Dermis microvascular lymphatic vessel endothelial cell (primary cell): ENCODE measurements at regions not wholly inside any gene's neighbourhood (a gene's known extent, or its start where the extent isn't known, plus 50 kb on each side); places are given as distances from the start of the nearest gene placed in this dataset.
A peak's percentile ranks its signal among the peaks of the same experiment; 100 is the strongest.

Experiments
- DNase-seq, 2 donors: peaks; one replicate each; pipeline versions ENCODE4 v3.0.0 to v3.0.0-alpha.2; 2010; ENCODE audit warnings: low read depth in 2 of 2

DNA sequence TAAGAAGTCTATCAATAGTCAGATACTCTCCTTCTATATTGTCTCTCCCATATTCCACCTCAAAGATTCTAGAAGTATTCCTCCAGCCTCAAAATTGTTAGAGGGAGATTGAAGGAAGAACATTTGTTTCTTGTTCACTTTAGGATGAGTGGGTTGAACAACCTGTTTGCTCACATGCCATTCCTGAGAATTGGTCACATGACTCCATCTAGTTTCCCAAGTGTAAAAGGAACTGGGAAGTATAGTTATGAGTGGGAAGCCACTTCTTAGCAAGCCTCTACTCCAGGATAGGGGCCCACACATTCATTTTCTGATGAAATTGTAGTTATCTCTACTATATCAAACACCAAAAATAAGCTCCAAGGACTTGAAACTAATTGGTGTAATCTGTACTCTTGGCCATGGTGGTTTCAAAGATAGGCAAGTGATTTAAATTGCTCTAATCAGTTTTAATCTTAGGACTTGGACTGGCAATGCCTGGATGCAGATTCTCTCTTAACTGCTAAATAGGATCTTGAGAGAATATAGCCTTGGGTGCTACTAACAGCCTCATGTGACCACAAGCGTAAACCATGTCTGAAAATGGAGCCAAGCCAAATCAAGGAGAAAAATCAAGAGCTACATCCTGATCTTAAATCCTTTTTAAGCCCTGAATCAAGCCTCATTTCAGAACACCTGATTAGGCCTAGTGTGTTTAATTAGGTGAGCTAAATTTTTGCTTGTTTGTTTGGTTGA, 758.7 kb upstream of the MAN1A1 start:
- DNase-seq: no peak

DNA sequence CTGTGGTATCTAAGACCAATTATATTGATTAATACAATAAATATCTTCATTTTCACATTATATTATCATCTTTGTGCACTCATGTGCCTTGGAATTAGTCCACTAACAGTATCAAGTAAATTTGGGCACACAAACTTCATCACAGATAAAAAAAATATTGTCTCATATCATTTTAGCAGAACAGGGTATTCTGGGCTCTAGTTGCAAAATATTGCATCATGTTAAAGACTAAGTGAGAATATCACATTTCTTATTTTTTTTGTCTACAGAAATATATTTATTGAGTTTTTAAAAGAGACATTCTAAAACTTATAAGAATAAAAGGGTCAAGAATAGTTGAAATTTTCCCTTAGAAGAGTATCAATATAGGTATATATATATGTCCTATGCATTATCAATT, 754.1 kb upstream of the MAN1A1 start:
- no peak for DNase-seq

DNA sequence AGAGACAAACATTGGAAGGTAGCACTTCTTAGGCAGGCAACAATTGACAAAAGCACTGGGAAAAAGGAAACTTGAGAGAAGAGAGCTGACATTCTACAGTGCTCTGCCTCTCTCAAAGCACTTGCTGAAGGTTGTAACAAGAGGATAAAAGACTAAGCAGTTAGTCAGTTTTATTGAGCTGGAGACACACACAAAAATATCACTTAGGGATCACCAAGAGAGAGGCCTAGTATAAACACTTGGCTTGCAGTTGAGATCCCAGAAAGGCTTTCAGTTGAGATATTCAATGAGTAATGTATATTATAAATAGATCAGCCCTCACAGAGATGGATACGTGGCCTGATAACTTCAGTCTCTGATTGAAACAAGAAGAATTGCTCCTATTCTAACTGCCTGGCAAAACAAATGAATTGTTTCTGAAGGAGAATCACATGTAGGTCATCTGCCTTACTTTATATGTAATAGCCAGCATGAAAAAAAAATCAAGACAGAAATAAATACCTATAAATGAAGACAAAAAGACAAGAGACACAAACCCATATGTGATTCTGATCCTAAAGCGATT, 747.2 kb upstream of the MAN1A1 start:
- no peak for DNase-seq

DNA sequence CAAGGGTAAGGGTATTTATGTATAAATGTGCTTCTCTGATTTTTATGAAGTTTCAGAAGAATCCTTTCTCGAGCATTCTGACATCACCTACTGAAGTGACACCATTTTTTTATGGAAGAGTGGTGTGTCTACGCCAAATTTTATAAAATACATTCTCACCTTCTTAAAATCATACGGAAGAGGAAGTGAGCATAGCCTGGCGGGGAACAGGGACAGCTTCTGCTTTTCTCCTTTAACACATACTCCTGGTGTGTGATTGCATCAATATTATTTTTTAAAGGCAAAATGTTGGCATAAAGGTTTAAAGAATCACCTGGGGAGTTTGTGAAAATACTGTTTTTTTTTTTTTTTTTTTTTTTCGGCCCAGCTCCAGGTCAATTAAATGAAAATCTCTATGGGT, 733.6 kb upstream of the MAN1A1 start:
- no peak for DNase-seq

DNA sequence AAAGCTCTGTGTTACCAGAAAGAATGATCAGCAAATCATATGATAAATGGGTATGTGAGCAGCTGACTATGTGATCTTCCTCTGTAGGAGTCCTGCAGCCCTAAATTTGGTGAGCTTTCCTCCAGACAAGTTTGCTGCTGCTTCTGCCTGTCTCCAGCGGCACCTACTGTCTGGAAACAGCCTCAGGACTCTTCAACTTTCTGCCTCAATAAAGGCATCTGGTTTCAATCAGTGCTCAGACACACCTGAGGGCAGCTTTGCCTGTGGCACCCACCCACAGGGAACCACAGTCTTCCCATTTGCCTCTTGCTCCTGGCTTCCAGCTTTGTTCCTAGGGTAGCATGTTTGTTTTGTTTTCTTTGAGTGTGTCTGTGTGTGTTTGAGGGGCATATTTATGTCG, 727.9 kb upstream of the MAN1A1 start:
- DNase-seq: no peak

DNA sequence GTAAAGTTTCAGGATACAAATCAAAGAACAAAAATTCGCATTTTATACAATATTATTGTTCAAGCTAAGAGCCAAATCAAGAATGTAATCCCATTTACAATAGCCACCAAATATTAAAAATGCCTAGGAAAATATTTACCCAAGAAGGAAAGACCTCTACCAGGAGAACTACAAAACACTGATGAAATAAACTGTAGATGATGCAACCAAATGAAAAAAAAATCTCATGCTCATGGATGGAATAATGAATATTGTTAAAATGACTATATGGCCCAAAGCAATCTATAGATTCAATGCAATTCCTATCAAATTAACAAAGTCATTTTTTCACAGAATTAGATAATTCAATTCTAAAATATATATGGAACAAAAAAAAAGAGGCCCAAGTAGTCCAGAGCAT, 708.8 kb upstream of the MAN1A1 start:
- no peak for DNase-seq

DNA sequence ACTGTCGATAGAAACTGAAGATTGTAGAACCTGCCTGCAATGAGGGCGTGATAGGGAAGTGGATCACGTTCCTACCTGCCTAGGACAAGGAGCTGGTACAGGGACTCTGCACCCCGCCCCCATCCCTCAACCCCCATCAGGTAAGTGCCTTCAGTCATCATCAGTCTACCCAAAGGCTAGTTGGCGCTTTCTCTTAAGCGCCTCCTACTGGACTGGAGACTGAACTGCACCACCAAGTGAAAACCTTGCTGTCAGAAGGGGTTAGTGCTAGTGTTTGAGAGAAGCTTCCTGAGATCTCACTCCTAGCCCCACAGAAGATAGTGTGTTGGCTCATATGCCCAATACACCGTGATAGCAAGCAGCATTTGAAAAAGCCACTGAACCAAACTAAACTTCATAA, 706.5 kb upstream of the MAN1A1 start:
- DNase-seq: no peak

DNA sequence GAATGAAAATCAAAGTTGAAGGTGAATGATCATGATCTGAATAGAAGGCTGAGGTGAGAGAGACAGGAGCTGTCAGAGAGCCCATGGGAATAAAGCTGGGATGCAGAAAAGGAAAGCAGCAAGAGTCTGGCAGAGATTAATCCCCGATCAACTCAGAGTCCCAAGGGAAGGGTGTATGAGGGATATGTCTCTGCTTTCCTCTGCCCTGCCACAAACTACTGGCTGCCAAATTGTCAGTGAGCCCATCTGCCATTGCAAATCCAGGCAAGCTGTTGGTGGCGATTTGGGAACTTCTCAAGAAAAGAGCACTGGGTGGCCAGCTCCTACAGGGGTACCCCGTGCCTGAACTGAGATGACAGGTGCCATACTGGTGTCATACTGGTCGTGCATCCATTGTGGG, 705.5 kb upstream of the MAN1A1 start:
- DNase-seq: no peak

DNA sequence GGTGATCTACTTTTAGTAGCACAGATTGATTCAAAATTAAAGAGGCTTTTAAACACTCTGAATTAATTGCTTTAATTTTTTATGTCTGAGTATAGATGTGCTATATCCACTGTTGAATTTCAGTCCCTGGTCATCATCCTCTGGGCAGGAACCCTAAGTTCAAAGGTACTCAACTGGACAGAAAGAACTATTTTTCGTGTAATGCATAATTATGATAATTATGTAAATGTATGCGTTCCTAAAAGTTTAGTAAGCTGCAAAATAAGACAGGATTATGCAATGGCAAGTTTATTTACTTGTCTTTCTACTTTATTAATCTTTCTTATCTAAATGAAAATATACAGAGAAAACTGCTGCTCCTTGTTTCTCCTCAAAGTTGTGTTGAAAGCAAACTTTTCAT, 690.1 kb upstream of the MAN1A1 start:
- no peak for DNase-seq

DNA sequence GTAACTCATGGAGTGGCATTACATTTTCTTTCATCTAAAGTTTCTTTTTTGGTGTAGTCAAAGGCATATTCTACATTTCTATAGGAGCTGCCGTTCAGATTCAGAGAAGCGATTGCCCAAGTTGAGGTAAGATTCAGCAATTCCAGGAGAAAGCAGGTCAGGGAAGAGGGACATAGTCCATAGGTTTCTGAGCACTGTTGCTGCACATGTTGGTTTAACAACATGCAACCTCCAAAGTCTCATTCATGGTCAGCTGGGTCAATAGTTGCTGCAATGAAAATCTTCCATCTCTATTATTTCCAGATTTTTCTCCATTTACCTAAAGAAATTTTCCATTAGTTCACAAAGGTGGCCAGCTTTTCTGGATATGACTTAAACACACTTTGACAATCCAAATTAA, 682.3 kb upstream of the MAN1A1 start:
- DNase-seq: no peak

DNA sequence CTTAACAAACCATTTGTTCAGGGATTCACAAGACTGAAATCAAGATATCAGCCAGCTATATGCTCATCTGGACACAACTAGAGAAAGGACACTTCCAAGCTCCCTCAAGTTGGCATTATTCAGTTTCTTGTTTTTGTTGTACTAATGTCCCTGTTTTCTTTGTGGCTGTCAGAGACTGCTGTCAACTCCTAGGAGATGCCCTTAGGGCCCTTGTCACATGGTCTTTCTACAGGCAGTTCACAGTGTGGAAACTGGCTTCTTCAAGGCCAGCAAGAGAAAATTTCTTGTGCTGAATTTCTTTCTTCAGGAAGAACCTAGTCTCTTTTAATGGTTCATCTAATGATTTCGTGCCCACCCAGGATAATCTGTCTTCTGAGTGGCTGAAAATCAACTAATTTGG, 677.2 kb upstream of the MAN1A1 start:
- DNase-seq: no peak

DNA sequence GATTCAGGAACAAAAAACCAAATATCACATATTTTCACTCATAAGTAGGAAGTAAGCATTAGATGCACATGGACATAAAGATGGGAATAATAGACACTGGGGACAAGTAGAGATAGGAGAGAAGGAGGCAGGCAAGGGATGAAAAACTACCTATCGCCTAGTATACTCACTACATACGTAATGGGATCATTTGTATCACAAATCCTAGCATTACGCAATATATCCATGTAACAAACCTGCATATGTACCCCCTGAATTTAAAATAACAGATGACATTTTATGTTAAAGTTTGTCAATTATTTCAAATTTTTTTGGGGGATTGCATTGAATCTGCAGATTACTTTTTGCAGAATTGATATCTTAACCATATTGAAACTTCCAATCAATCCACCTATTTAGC, 660.5 kb upstream of the MAN1A1 start:
- DNase-seq: no peak

DNA sequence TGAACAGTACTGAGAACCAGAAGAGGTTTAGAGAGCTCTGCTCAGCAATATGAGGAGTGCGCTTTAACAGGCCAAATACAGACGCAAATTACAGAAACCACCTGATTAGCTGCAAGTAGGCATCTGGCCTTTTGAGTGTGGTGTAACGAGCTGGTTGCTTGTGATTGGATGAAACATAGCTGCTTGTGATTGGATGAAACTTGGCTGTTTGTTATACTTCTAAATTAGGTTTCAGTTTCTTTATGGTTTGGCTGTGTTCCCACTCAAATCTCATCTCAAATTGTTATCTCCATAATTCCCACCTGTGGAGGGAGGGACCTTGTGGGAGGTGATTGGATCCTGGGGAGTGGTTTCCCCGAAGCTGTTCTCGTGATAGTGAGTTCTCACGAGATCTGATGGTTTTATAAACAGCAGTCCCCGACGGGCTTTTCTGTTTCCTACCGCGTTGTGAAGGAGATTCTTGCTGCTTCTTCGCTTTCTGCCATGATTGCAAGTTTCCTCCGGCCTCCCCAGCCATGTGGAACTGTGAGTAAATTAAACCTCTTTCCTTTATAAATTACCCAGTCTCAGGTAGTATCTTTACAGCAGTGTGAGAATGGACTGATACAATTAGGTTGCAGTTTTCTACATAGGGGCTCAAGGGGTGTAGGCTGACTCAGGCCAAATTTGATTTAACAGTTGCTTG, 655.9 kb upstream of the MAN1A1 start:
- no peak for DNase-seq

DNA sequence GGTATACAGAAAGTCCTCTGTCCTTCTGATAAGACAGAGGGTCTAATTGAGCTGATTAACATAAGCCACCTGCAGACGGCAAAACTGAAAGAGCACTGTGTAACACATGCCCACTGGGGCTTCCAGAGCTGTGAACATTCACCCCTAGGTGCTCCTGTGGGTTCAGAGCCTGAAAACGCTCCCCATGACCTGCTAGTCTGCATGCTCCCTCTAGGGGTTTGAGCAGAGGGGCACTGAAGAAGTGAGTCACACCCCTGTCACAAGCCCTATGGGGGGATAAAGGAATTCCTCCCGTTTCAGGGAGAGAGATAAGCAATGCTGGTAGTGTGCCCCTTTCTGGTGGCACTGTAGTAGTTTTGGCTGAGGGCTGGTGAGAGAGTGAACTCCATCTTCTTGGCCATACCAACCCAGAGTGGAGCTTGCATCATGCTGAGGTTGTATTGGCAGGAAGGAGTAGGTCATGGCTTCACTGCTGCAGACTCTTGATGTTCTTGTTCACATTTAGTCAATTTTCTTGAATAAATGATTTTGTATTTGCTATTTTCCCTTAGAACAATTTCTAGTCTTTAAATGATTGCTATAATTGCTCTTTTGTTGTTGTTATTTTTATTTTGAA, 637.5 kb upstream of the MAN1A1 start:
- DNase-seq: no peak

DNA sequence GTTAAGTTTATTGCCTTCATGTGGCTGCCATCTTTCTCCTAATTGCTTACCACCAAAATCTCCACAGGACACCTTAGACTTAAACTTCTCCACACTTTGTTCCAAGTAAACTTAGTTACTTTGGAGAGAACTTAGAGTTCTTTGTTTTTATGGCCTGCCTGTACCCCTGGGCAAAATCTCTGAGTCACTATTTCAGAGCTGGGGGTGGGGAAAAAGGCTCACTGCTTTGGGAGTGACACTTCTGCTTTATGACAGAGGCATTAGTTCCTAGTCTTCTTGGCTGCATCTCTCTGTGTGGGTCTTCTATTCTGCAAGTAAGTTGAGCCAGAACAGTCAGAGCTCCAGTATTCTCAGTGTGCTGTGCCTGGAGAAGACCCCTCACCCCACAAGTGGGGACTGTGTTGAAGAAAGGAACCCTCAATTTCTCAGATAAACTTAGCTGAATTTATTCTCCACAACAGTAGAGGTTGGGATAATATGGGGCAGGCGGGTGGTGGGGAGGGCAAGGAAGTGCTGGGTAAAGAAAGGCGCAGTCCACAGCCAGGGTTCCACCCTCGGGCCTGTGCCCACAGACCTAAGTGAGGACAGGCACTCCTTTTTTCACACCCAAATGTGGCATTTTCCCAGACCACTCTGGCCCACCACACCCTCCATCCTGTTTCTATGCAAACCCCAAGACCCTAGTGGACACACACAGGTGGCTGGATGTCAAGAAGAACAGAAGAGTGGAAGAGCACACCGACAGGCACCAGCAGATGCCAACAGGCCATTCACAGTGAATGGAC, 636.6 kb upstream of the MAN1A1 start:
- no peak for DNase-seq

DNA sequence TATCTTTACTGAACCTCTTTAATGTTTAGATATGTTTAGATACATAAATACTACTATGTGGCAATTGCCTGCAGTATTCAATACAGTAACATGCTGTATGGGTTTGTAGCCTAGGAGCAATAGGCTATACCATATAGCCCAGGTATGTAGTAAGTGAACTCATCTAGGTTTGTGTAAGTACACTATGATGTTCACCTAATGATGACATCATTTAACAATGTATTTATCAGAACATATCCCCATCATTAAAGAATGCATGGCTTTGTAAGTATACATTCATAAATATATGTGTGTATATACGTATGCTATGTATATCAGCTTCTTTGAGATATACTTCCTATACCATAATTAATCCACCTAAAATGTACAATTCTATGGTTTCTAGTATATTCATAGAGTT, 631.2 kb upstream of the MAN1A1 start:
- DNase-seq: no peak

DNA sequence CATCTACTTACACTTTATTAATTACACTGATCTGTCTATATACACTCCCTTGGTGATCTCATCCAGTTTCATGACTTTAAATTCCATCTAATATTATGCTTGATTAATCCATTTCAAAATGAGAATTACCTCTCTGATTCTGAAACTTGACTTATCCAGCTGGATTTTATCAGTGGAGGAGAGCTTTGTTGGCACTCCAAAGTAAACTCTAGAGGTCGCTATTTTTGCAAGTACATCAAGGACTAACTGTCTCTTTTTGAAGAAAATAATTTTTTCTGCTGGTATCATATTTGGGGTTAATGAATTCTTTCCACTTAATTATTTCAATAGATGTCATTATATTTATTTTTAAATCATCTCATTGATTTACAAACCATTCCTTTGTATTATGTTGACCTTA, 630.3 kb upstream of the MAN1A1 start:
- DNase-seq: no peak

DNA sequence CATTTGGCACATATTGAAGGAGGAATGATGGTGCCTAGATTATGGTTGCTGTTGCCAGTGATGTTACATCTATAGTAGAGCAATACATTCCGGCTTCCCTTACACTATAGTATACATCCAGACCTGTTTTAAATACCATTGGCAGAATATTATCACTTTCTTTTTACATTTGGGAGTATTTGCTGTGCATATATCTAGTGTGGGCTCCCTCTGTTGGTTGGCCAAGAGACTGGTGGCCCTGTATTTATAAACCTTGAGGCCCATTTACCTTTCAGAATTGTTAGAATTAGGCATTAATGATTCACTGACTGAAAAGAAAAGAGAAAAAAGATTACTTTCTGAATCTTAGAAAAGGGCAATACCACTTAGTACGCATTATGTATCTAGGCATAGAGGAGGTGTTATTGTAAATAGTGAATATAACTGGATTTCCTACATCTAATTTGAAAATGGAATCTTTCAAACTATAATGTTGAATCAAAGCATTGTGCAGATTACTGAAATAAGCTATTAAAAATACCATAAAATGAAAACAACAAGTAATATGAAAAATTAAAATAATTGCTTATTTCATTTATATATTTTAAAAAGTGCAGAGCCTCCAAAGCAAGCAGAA, 628.8 kb upstream of the MAN1A1 start:
- DNase-seq: peak in 1 of 2 donors; percentile 7

DNA sequence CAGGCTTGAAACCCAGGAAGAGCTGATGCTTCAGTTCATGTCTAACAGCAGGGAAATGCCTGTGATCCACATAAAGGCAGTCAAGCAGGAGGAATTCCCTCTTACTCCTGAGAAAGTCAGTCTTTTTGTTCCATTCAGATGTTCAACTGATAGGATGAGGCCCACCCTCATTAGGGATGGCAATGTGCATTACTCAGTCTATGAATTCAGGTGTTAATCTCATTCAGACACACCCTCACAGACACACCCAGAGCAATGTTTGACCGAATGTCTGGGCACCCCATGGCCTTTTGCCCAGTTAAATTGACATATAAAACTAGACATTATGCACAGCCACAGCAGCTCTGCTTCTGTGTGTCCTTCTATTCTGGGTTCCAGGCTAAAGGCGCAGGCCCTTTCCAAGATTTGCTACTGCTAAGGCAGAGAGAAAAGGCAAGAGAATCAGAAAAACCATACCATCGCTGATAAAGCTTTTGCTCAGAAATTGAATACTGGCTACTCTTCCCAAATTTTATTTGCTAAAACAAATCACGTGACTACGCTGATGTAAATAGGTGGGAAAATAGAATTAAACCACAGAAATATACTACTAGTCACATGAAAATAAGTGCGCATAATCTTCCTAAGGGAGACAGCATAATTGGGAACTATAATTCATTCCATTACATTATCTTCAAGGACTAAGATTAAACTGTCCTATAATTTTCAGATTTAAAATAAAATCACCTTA, 625.0 kb upstream of the MAN1A1 start:
- no peak for DNase-seq

DNA sequence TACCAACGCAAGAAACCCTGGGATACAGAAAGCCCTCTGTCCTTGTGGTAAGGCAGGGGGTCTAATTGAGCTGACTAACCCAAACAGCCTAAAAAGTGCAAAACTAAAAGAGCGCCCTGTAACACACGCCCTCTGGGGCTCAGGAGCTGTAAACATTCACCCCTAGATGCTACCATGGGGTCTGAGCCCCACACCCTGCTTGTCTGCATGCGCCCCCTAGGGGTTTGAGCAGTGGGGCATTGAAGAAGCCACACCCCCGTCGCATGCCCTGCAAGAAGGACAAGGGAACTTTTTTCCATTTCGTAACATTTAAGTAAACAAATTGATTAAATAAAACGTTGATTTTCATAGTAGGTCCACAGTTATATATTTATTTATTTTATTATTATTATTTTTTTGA, 616.9 kb upstream of the MAN1A1 start:
- DNase-seq: no peak

DNA sequence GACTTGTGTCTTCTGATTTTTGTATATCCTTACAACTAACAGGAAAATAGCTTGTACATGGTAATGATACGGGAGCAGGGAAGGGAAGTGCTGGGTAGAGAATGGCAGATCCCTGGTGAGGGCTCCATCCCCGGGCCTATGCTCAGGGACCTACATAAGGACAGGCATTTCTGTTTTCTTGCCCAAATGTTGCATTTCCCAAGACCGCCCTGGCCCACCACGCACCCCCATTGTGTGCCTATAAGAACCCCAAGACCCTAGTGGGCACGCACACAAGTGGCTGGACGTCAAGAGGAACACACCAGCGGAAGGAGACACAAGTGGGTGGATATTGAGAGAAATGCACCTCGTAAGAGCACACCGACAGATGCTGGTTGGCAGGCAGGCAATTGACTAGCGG, 616.3 kb upstream of the MAN1A1 start:
- no peak for DNase-seq
